ENCODE measurements at regions not wholly inside any gene's neighbourhood (a gene's known extent, or its start where the extent isn't known, plus 50 kb on each side); places are given as distances from the start of the nearest gene placed in this dataset.
"Not testable (repeated sequence)": the region's sequence is repeated elsewhere in the genome, so short reads cannot be mapped to it uniquely, and the experiment has no call there.

DNA sequence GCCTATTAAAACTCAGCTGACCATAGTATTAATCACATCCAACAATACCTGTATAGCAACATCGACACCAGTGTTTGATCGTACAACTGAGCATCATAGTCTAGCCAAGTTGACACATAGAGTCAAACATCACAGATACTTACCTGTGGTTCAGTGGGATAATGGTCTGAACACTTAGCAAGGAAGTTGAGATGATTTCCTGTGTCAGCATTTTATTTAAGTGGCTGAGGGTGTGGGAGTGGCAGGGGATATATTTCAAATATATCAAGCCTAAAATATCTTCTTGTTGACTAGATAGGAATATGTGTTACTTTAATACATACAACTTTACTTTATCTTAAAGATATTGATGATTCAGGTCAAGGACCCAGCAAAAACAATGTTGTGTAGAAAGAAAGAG is 1038.6 kb downstream of the TSN start:
- 99% methylated on average over 2 of the region's 2 CpGs for WGBS

DNA sequence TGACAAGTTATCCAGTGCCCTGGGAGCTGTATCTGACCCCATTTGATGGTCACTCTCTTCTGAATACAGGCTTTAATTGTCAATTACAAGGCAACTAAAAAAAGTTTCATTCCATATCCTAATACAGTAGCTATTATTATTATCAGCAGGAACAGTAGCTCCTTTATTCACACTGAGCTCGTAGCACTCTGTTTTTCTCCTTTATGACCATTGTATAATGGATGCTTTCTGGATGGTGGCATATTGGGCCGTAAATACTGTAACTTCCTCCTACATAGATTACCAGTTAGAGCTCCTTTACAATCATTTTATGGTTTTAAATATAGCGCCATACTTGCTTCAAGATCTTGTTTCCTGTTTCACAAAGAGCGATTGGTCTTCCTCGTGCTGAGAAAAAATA is 1040.3 kb downstream of the TSN start:
- no peak for DNase-seq (ENCODE audit: extremely low spot score)
- H3K27ac ChIP-seq (ENCODE audit: low read depth), result no peak overlapping the region
- H3K4me1 ChIP-seq (ENCODE audit: insufficient read depth), result no peaks in the 10 kb centered on the region
- 76% methylated on average over 5 of the region's 5 CpGs for WGBS
- H3K4me3 ChIP-seq (ENCODE audit: low read depth, low read length), result no peak overlapping the region
- no peaks in the 10 kb centered on the region for H3K36me3 ChIP-seq (ENCODE audit: insufficient read depth)

More for the DNA sequence above, 1038.6 kb downstream of the TSN start:
- no peaks in the 10 kb centered on the region for H3K36me3 ChIP-seq (ENCODE audit: insufficient read depth)
- H3K4me1 ChIP-seq (ENCODE audit: insufficient read depth), result no peaks in the 10 kb centered on the region
- no peak for DNase-seq (ENCODE audit: extremely low spot score)
- no peak overlapping the region for H3K27ac ChIP-seq (ENCODE audit: low read depth)
- no peak overlapping the region for H3K4me3 ChIP-seq (ENCODE audit: low read depth, low read length)

DNA sequence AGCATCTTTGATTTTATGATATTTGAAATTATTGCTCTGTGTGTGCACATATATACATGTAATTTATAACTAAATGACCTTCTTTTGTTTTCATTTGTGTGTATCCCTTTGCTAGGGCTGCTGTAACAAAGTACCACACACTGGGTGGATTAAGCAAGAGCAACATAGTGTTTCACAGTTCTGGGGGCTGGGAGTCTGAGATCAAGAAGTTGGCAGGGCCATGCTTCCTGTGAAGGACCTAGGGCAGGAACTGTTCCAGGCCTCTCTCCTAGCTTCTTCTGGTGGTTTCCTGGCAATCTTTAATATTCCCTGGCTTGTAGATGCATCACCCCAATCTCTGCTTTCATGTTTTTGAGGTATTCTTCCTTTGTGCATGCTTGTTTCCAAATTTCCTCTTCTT is 1043.9 kb downstream of the TSN start:
- Histone ChIP-seq H3K27ac (ENCODE audit: low read depth) (no peak overlapping the region), H3K4me3 (ENCODE audit: low read depth, low read length) (no peak overlapping the region), H3K4me1 (ENCODE audit: insufficient read depth) (no peaks in the 10 kb centered on the region), H3K36me3 (ENCODE audit: insufficient read depth) (no peaks in the 10 kb centered on the region)
- DNase-seq (ENCODE audit: extremely low spot score), result no peak

DNA sequence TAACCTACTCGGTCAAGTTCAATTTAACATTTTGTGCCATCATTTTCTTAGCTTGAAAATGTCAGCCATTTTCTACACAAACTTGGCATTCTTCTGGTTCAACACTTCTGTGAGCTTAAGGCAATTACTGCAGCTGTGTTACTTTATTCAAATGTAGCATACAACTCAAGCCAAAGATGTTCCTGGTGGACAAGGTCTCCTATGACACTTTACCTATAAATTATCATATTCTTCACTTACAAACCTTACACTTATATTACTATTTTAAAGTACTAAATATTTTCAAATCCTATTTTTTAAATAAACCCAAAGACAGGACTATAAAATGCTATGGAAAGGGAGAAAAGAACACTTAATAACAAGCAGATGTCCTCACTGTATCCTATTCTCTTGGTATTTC is 1045.3 kb downstream of the TSN start:
- 90% methylated on average over 1 of the region's 1 CpG for WGBS
- no peak for DNase-seq (ENCODE audit: extremely low spot score)
- H3K4me3 ChIP-seq (ENCODE audit: low read depth, low read length), result no peak overlapping the region
- no peaks in the 10 kb centered on the region for H3K4me1 ChIP-seq (ENCODE audit: insufficient read depth)
- no peak overlapping the region for H3K27ac ChIP-seq (ENCODE audit: low read depth)
- no peaks in the 10 kb centered on the region for H3K36me3 ChIP-seq (ENCODE audit: insufficient read depth)

DNA sequence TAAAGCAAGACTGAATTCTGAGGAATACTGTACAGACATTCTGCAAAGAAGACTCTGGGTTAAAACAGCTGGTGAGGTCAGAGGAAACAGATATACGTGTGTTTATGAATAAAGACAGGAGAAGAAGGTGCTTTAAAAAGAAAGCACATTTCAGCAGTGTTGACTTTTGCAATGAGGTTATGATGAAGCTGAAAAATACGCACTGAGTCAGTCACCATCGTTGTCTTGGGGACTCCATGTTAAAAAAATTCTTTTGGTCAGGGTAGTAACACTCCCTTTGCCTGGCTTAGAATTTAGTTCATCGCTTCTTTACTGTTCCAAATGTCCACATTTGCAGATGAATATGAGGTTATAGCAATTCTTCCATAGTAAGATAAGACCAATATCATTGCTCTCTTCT is 1049.0 kb downstream of the TSN start:
- DNase-seq (ENCODE audit: extremely low spot score), result no peak
- WGBS, result 75% methylated on average over 4 of the region's 4 CpGs
- no peaks in the 10 kb centered on the region for H3K4me1 ChIP-seq (ENCODE audit: insufficient read depth)
- H3K36me3 ChIP-seq (ENCODE audit: insufficient read depth), result no peaks in the 10 kb centered on the region
- H3K27ac ChIP-seq (ENCODE audit: low read depth), result no peak overlapping the region
- H3K4me3 ChIP-seq (ENCODE audit: low read depth, low read length), result no peak overlapping the region

DNA sequence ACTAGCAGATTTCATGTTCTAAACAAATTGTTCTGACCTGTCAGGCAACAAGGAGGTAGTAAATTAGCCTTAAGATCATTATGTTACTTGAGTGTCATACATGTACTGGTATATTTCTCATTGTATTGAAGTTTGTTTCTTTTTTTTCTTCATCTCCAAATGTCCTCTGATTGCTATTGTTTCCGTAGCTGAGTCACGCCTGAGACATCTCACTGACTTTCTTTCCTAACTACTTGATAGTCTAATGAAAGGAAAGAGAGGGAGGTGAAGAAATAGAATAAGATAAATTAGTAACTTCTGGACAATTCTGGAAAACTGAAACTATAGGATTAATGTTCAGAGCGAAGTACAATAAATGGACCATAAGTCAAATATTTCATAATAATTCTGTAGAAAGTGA is 1049.9 kb downstream of the TSN start:
- Histone ChIP-seq H3K4me3 (ENCODE audit: low read depth, low read length) (no peak overlapping the region), H3K27ac (ENCODE audit: low read depth) (no peak overlapping the region), H3K4me1 (ENCODE audit: insufficient read depth) (no peaks in the 10 kb centered on the region), H3K36me3 (ENCODE audit: insufficient read depth) (no peaks in the 10 kb centered on the region)
- DNase-seq (ENCODE audit: extremely low spot score), result no peak
- 96% methylated on average over 3 of the region's 3 CpGs for WGBS

DNA sequence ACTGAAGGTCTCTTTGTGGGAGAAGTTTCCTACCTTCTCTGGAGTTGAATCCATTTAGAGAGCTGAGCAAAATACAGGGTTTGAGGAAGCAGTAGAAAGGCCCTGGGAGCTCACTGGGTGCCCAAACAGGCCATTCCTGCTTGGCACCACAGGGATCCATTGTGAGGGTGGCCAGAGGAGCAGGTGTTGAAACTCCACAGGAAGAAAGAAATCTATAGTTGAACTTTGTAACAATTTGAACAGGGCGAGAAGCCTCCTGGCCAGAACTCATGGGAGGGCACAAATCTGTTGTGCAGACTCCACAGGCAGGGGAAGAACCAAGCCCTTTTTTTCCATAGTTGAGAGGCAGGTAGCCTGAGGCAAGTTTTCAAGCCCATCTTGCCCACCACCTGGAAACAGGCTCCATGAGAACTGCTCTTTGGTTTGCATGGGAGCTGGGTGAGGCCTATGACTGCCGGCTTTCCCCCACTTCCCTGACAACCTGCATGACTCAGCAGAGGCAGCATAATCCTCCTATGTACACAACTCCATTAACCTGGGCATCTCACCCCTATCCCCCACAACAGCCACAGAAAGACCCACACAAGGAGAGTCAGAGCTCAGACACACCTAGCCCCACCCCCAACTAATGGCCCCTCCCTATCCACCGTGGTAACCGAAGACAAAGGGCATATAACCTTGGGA is 1053.0 kb downstream of the TSN start:
- H3K4me1 ChIP-seq (ENCODE audit: insufficient read depth), result no peaks in the 10 kb centered on the region
- H3K27ac ChIP-seq (ENCODE audit: low read depth), result no peak overlapping the region
- DNase-seq (ENCODE audit: extremely low spot score), result no peak
- H3K4me3 ChIP-seq (ENCODE audit: low read depth, low read length), result no peak overlapping the region
- 96% methylated on average over 4 of the region's 4 CpGs for WGBS
- no peaks in the 10 kb centered on the region for H3K36me3 ChIP-seq (ENCODE audit: insufficient read depth)

DNA sequence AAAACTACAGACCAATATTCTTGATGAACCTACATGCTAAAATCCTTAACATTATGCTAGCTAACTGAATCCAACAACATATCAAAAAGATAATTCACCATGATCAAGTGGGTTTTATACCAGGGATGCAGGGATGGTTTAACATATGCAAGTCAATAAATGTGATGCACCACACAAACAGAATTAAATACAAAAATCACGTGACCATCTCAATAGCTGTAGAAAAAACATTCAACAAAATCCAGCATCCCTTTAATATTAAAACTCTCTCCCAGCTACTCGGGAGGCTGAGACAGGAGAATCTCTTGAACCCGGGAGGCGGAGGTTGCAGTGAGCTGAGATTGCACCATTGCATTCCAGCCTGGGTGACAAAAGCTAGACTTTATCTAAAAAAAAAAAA is 1056.8 kb downstream of the TSN start:
- DNase-seq (ENCODE audit: extremely low spot score); H3K4me1 ChIP-seq (ENCODE audit: insufficient read depth); H3K4me3 ChIP-seq (ENCODE audit: low read depth, low read length); H3K27ac ChIP-seq (ENCODE audit: low read depth); H3K36me3 ChIP-seq (ENCODE audit: insufficient read depth): not testable (repeated sequence)
- 71% methylated on average over 4 of the region's 4 CpGs for WGBS

DNA sequence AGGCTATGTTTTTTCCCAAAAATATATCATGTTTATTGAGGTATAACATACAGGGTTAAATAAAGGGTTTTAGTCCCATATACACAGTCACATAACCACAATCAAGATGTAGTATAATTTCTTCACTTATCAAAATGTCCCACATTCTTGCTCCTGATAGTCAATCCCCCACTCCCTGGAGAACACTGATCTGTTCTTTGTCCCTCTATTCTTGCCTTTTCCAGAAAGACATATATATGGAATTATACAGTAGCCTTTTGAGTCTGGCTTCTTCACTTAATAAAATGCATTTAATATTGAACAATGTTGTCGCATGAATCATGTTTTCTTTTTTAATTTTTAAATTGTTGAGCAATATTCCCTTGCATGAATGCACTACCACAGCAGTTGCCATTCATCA is 1059.7 kb downstream of the TSN start:
- no peak for DNase-seq (ENCODE audit: extremely low spot score)
- WGBS, result 95% methylated on average over 1 of the region's 1 CpG
- no peak overlapping the region for H3K4me3 ChIP-seq (ENCODE audit: low read depth, low read length)
- H3K27ac ChIP-seq (ENCODE audit: low read depth), result no peak overlapping the region
- H3K4me1 ChIP-seq (ENCODE audit: insufficient read depth), result no peaks in the 10 kb centered on the region
- no peaks in the 10 kb centered on the region for H3K36me3 ChIP-seq (ENCODE audit: insufficient read depth)

DNA sequence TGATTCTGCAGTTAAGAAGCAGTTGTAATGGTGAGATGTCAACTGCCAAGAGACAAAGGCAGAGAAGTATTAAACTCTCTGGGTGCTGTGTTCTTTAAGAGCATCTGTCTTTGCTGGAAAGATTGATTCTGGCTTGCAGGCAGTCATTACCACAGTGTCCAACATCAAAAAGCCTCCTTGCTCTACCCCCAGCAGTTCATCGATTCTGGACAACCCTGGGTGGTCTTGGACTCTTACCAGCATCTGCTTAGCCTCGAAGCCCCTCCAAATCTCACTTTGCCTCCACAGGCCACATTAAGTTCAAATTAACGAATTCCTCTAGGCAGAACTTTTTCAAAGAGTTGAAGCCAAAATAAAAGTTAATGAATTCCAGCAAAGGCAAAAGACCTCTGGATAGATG is 1061.4 kb downstream of the TSN start:
- Histone ChIP-seq H3K27ac (ENCODE audit: low read depth) (no peak overlapping the region), H3K36me3 (ENCODE audit: insufficient read depth) (no peaks in the 10 kb centered on the region), H3K4me1 (ENCODE audit: insufficient read depth) (no peaks in the 10 kb centered on the region), H3K4me3 (ENCODE audit: low read depth, low read length) (no peak overlapping the region)
- WGBS, result 31% methylated on average over 3 of the region's 3 CpGs
- no peak for DNase-seq (ENCODE audit: extremely low spot score)

DNA sequence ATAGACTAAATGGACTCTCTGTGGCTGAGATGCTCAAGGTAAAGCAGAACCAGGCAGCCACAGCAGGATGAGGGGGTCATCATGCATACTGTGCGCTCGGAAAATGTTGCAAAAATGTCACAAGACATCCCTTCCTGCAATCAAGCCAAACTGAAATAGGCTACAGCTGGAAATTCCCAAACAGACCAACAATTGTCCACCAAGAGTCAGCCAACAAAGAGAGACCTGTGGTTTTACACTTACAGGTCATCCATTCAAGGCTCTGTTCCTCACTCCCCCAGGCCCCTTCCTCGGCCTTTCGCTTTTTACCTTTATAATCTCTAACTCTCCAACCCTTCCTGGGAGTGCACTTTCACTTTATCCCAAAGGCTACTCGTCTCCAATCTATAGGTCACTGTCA is 1066.9 kb downstream of the TSN start:
- H3K27ac ChIP-seq (ENCODE audit: low read depth), result no peak overlapping the region
- no peak overlapping the region for H3K4me3 ChIP-seq (ENCODE audit: low read depth, low read length)
- no peak for DNase-seq (ENCODE audit: extremely low spot score)
- H3K4me1 ChIP-seq (ENCODE audit: insufficient read depth), result no peaks in the 10 kb centered on the region
- 91% methylated on average over 5 of the region's 5 CpGs for WGBS
- H3K36me3 ChIP-seq (ENCODE audit: insufficient read depth), result no peaks in the 10 kb centered on the region

DNA sequence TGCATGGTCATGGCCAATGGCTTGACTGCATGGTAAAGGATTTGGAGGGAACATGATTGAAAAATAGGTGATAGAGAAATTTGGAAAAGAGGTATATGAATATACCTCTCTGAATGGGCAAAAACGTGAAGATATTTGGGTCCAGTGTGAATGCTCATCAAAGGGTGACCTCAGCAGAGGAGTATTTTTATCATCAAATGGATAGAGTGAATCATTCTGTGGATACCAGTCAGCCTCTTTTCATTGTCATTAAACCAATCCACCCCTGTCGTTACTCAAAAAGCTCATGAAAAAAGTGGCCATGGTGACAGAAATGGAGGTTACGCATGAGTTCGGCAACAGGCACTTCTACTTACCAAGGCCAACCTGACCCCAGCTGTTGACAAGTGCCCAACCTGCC is 1074.7 kb downstream of the TSN start:
- Histone ChIP-seq H3K4me3 (ENCODE audit: low read depth, low read length) (no peak overlapping the region), H3K36me3 (ENCODE audit: insufficient read depth) (no peaks in the 10 kb centered on the region), H3K4me1 (ENCODE audit: insufficient read depth) (no peaks in the 10 kb centered on the region), H3K27ac (ENCODE audit: low read depth) (no peak overlapping the region)
- no peak for DNase-seq (ENCODE audit: extremely low spot score)
- 88% methylated on average over 4 of the region's 4 CpGs for WGBS

DNA sequence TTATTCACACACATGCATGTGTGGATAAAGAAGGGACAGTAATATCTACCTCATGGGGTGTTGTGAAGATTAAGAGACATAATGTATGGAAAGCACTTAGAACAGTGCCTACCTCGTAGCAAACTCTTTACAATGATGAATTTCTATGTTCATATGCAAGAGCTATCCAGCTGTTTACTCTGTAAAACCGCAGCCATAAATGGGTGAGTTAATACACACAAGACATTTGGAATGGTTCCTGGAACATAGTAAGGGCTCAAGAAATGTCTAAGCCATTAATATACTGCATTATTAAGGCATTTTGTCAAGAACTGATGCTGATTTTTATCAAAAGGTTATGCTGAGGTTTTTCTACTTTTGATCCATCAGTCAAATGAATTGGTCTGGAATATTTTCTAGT is 1076.2 kb downstream of the TSN start:
- Histone ChIP-seq H3K36me3 (ENCODE audit: insufficient read depth) (no peaks in the 10 kb centered on the region), H3K27ac (ENCODE audit: low read depth) (no peak overlapping the region), H3K4me3 (ENCODE audit: low read depth, low read length) (no peak overlapping the region), H3K4me1 (ENCODE audit: insufficient read depth) (no peaks in the 10 kb centered on the region)
- WGBS, result 28% methylated on average over 2 of the region's 2 CpGs
- no peak for DNase-seq (ENCODE audit: extremely low spot score)

DNA sequence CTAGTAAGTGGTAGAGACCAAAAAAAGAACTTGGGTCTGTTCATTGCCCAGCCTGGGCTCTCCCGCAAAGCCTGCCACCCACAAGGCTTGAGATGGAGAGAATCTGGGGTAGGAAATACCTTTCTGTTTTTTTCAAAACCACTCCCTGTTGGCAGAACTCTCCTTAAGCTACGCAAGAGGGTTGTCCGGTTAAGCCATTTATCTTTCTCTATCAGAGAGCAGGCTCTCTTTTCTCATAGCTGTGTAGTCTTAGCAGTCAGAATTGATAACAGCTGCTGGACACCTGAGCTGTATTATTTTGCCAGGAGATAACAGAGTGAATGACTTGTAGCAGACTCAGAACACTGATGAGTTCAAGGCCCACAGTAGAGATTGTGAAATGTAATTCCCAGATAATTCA is 1088.1 kb downstream of the TSN start:
- no peak overlapping the region for H3K27ac ChIP-seq (ENCODE audit: low read depth)
- DNase-seq (ENCODE audit: extremely low spot score), result no peak
- no peaks in the 10 kb centered on the region for H3K4me1 ChIP-seq (ENCODE audit: insufficient read depth)
- H3K4me3 ChIP-seq (ENCODE audit: low read depth, low read length), result no peak overlapping the region
- no peaks in the 10 kb centered on the region for H3K36me3 ChIP-seq (ENCODE audit: insufficient read depth)
- 53% methylated on average over 3 of the region's 3 CpGs for WGBS

DNA sequence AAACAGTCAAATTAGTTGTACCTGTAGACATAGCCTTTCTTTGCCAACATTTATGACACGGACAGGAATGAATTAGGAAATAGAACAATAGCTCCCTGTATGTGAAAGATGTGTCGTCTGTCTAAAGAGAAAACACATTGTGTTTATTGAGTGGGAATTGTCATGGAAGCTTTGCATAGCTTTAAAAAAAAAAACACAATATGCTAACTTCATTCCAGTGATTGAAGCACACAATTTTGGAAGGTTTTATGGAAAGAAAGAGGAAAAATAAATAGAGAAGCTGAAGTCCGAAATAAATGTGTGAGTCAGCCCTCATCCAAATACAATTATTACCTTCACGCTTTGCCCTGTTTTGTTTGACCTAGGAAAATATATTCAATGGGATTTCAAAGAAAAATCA is 1095.7 kb downstream of the TSN start:
- Histone ChIP-seq H3K36me3 (ENCODE audit: insufficient read depth) (no peaks in the 10 kb centered on the region), H3K4me3 (ENCODE audit: low read depth, low read length) (no peak overlapping the region), H3K27ac (ENCODE audit: low read depth) (no peak overlapping the region), H3K4me1 (ENCODE audit: insufficient read depth) (no peaks in the 10 kb centered on the region)
- WGBS, result 85% methylated on average over 4 of the region's 4 CpGs
- DNase-seq (ENCODE audit: extremely low spot score), result no peak

Data from urinary bladder (tissue), 3 donors.